ENCODE measurements at regions not wholly inside any gene's neighbourhood (a gene's known extent, or its start where the extent isn't known, plus 50 kb on each side); places are given as distances from the start of the nearest gene placed in this dataset.

GRCh38 chr12:91606662-91607377 is 424.2 kb upstream of the DCN start:
- TF ChIP-seq CTCF (conservative IDR thresholded peaks at IDR 0.05; ENCODE audit: low read length) (no peak), EZH2phosphoT487 (IDR thresholded peaks at IDR 0.05; ENCODE audit: borderline replicate concordance, low read depth, low read length) (no peak)
- Histone ChIP-seq H2AFZ (ENCODE audit: low read length) (no peak overlapping the region), H3K79me2 (ENCODE audit: insufficient read depth, low read depth, low read length) (no peaks in the 10 kb centered on the region), H3K4me1 (ENCODE audit: insufficient read depth, low read length, poor library complexity, severe bottlenecking) (no peaks in the 10 kb centered on the region), H3K4me2 (ENCODE audit: low read length) (no peak overlapping the region), H3K9me2 (ENCODE audit: insufficient read depth, low read length) (no peaks in the 10 kb centered on the region), H3K4me3 (ENCODE audit: low read depth, low read length, poor library complexity, severe bottlenecking) (no peak overlapping the region), H3K9me3 (ENCODE audit: low read length) (no peaks in the 10 kb centered on the region), H4K20me1 (ENCODE audit: insufficient read depth, low read length) (no peaks in the 10 kb centered on the region), H3K27ac (ENCODE audit: low read depth, low read length, poor library complexity, severe bottlenecking) (no peak overlapping the region), H3K36me3 (ENCODE audit: insufficient read depth, low read length) (no peaks in the 10 kb centered on the region)
- ChIA-PET POLR2A (interaction anchor here (1.6 kb wide), 1 partner anchor 14 kb away, joined by 4 read pairs; no protein-coding TSS in a partner anchor), CTCF (ENCODE audit: unreplicated experiment) (no interaction called here)
- no TSS peak for BruUV-seq (replicated peaks)
- intact Hi-C loops (cut with micrococcal nuclease; ENCODE audit: unreplicated experiment), result no loop called here
- DNase-seq (ENCODE audit: low spot score), result no peak

DNA sequence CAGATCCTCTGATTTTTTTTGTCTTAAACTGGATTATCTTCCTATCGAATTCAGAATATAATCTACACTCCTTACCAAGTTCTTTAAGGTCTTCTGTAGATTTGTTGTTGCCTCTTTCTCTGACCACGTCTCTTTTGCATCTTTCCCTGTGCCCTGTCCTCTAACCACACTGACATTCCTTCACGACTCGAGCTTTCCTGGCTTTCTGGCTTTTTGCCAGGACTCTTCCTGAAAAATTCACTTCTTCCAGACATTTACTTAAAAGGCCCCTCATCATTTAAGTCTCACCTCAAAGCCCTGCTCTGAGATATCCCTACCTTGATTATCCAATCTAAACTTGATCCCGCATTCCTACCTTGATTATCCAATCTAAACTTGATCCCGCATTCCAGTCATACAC is 422.3 kb upstream of the DCN start:
- TF ChIP-seq CTCF (conservative IDR thresholded peaks at IDR 0.05; ENCODE audit: low read length) (no peak), EZH2phosphoT487 (IDR thresholded peaks at IDR 0.05; ENCODE audit: borderline replicate concordance, low read depth, low read length) (no peak)
- Histone ChIP-seq H4K20me1 (ENCODE audit: insufficient read depth, low read length) (no peaks in the 10 kb centered on the region), H3K4me1 (ENCODE audit: insufficient read depth, low read length, poor library complexity, severe bottlenecking) (no peaks in the 10 kb centered on the region), H3K4me3 (ENCODE audit: low read depth, low read length, poor library complexity, severe bottlenecking) (no peak overlapping the region), H3K27ac (ENCODE audit: low read depth, low read length, poor library complexity, severe bottlenecking) (no peak overlapping the region), H3K36me3 (ENCODE audit: insufficient read depth, low read length) (no peaks in the 10 kb centered on the region), H3K9me2 (ENCODE audit: insufficient read depth, low read length) (no peaks in the 10 kb centered on the region), H2AFZ (ENCODE audit: low read length) (no peak overlapping the region), H3K79me2 (ENCODE audit: insufficient read depth, low read depth, low read length) (no peaks in the 10 kb centered on the region), H3K4me2 (ENCODE audit: low read length) (no peak overlapping the region), H3K9me3 (ENCODE audit: low read length) (no peaks in the 10 kb centered on the region)
- ChIA-PET CTCF (ENCODE audit: unreplicated experiment) (no interaction called here), POLR2A (interaction anchor here (0.6 kb wide), 1 partner anchor 975 kb away, joined by 5 read pairs; no protein-coding TSS in a partner anchor)
- BruUV-seq (replicated peaks), result no TSS peak
- intact Hi-C loops (cut with micrococcal nuclease; ENCODE audit: unreplicated experiment), result no loop called here
- DNase-seq (ENCODE audit: low spot score), result no peak

- intact Hi-C loops (cut with micrococcal nuclease; ENCODE audit: unreplicated experiment), result no loop called here
- CTCF ChIA-PET (ENCODE audit: unreplicated experiment), result no interaction called here
- H3K4me1 ChIP-seq (ENCODE audit: insufficient read depth, low read length, poor library complexity, severe bottlenecking), result no peaks in the 10 kb centered on the region
- H4K20me1 ChIP-seq (ENCODE audit: insufficient read depth, low read length), result no peaks in the 10 kb centered on the region
- POLR2A ChIA-PET, result no interaction called here
- H3K36me3 ChIP-seq (ENCODE audit: insufficient read depth, low read length), result no peaks in the 10 kb centered on the region
- no peaks in the 10 kb centered on the region for H3K9me2 ChIP-seq (ENCODE audit: insufficient read depth, low read length)
- no peaks in the 10 kb centered on the region for H3K9me3 ChIP-seq (ENCODE audit: low read length)
- no peak for DNase-seq (ENCODE audit: low spot score)
- TF ChIP-seq EZH2phosphoT487 (IDR thresholded peaks at IDR 0.05; ENCODE audit: borderline replicate concordance, low read depth, low read length) (no peak), CTCF (conservative IDR thresholded peaks at IDR 0.05; ENCODE audit: low read length) (no peak)
- no TSS peak for BruUV-seq (replicated peaks)
- H3K79me2 ChIP-seq (ENCODE audit: insufficient read depth, low read depth, low read length), result no peaks in the 10 kb centered on the region
- H3K4me3 ChIP-seq (ENCODE audit: low read depth, low read length, poor library complexity, severe bottlenecking), result no peak overlapping the region
- no peak overlapping the region for H2AFZ ChIP-seq (ENCODE audit: low read length)
- no peak overlapping the region for H3K4me2 ChIP-seq (ENCODE audit: low read length)
- H3K27ac ChIP-seq (ENCODE audit: low read depth, low read length, poor library complexity, severe bottlenecking), result no peak overlapping the region
Measured at GRCh38 chr12:91603060-91603459, 420.4 kb upstream of the DCN start.
